ENCODE measurements at regions not wholly inside any gene's neighbourhood (a gene's known extent, or its start where the extent isn't known, plus 50 kb on each side); places are given as distances from the start of the nearest gene placed in this dataset.
A peak's percentile ranks its signal among the peaks of the same experiment; 100 is the strongest.

DNA sequence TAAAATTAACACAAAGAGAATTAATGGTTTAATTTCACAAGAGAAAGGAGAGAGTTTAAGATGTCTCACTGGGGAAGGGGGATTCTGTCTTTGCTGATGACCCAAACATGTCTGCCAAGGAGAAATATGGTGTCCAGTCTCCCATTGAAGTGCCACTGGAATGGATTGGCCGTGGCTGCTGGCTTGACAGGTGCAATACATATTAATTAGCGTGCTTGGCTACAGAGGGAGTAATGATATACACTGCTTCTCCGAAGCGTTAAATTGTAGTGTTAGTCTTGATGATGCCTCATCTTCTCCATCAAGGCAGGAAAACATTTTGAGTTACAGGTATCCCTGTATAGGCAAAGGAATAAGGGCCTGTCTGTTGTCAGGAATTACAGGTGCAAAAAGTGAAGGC, 393.4 kb upstream of the TMPO start:
- Histone ChIP-seq H3K36me3 (ENCODE audit: control insufficient read depth in 4 of 4, insufficient read depth in 4 of 4, low read length in 4 of 4) (no peaks in the 10 kb centered on the region), H3K27me3 (ENCODE audit: control insufficient read depth in 3 of 3, insufficient read depth in 3 of 3, low read length in 2 of 3) (no peaks in the 10 kb centered on the region), H3K4me1 (ENCODE audit: control insufficient read depth in 5 of 5, insufficient read depth in 5 of 5, low read length in 5 of 5) (peaks cover 0 to 22% (median 0%) of the 10 kb centered on the region in 5 donors), H3K9me3 (ENCODE audit: control insufficient read depth in 4 of 4, insufficient read depth in 3 of 4, low read length in 3 of 4) (no peaks in the 10 kb centered on the region), H3K9ac (ENCODE audit: insufficient read depth in 1 of 2, low read length in 2 of 2) (no peak overlapping the region), H3K27ac (ENCODE audit: low read depth in 1 of 2, low read length in 1 of 2) (no peak overlapping the region), H3K4me3 (no peak overlapping the region)
- 88 to 92% methylated on average over 4 of the region's 4 CpGs for WGBS, 2 donors
- ATAC-seq (ENCODE audit: insufficient read depth, low FRiP score) = no peak
- no peak for DNase-seq
- TF ChIP-seq, protein P1, sequence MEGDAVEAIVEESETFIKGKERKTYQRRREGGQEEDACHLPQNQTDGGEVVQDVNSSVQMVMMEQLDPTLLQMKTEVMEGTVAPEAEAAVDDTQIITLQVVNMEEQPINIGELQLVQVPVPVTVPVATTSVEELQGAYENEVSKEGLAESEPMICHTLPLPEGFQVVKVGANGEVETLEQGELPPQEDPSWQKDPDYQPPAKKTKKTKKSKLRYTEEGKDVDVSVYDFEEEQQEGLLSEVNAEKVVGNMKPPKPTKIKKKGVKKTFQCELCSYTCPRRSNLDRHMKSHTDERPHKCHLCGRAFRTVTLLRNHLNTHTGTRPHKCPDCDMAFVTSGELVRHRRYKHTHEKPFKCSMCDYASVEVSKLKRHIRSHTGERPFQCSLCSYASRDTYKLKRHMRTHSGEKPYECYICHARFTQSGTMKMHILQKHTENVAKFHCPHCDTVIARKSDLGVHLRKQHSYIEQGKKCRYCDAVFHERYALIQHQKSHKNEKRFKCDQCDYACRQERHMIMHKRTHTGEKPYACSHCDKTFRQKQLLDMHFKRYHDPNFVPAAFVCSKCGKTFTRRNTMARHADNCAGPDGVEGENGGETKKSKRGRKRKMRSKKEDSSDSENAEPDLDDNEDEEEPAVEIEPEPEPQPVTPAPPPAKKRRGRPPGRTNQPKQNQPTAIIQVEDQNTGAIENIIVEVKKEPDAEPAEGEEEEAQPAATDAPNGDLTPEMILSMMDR (IDR thresholded peaks at IDR 0.05; ENCODE audit: control extremely low read depth, extremely low read depth) = no peak

- ATAC-seq (ENCODE audit: insufficient read depth, low FRiP score) (no peak), DNase-seq (peak; percentile 15 to 72 (median 69))
- H3K9ac ChIP-seq (ENCODE audit: insufficient read depth in 1 of 2, low read length in 2 of 2) = no peak overlapping the region
- TF ChIP-seq, protein P1 (IDR thresholded peaks at IDR 0.05; ENCODE audit: control extremely low read depth, extremely low read depth) = no peak
- peaks cover 0 to 23% (median 0%) of the 10 kb centered on the region in 5 donors for H3K4me1 ChIP-seq (ENCODE audit: control insufficient read depth in 5 of 5, insufficient read depth in 5 of 5, low read length in 5 of 5)
- 63 to 79% methylated on average over 3 of the region's 3 CpGs for WGBS, 2 donors
- H3K27ac ChIP-seq (ENCODE audit: low read depth in 1 of 2, low read length in 1 of 2) = no peak overlapping the region
- H3K36me3 ChIP-seq (ENCODE audit: control insufficient read depth in 4 of 4, insufficient read depth in 4 of 4, low read length in 4 of 4) = no peaks in the 10 kb centered on the region
- H3K27me3 ChIP-seq (ENCODE audit: control insufficient read depth in 3 of 3, insufficient read depth in 3 of 3, low read length in 2 of 3) = no peaks in the 10 kb centered on the region
- H3K9me3 ChIP-seq (ENCODE audit: control insufficient read depth in 4 of 4, insufficient read depth in 3 of 4, low read length in 3 of 4) = no peaks in the 10 kb centered on the region
- no peak overlapping the region for H3K4me3 ChIP-seq
Measured at GRCh38 chr12:98123021-98123461, 392.3 kb upstream of the TMPO start.

GRCh38 chr12:98126637-98127335, 388.6 kb upstream of the TMPO start:
- Histone ChIP-seq H3K4me3 (no peak overlapping the region), H3K27me3 (ENCODE audit: control insufficient read depth in 3 of 3, insufficient read depth in 3 of 3, low read length in 2 of 3) (no peaks in the 10 kb centered on the region), H3K9ac (ENCODE audit: insufficient read depth in 1 of 2, low read length in 2 of 2) (no peak overlapping the region), H3K4me1 (ENCODE audit: control insufficient read depth in 5 of 5, insufficient read depth in 5 of 5, low read length in 5 of 5) (peaks cover 0 to 23% (median 0%) of the 10 kb centered on the region in 5 donors), H3K9me3 (ENCODE audit: control insufficient read depth in 4 of 4, insufficient read depth in 3 of 4, low read length in 3 of 4) (no peaks in the 10 kb centered on the region), H3K36me3 (ENCODE audit: control insufficient read depth in 4 of 4, insufficient read depth in 4 of 4, low read length in 4 of 4) (no peaks in the 10 kb centered on the region), H3K27ac (ENCODE audit: low read depth in 1 of 2, low read length in 1 of 2) (peak overlapping the region in 1 of 2 donors; percentile 7)
- DNase-seq (peak; percentile 20 to 61 (median 41)), ATAC-seq (ENCODE audit: insufficient read depth, low FRiP score) (no peak)
- TF ChIP-seq, protein P1 (IDR thresholded peaks at IDR 0.05; ENCODE audit: control extremely low read depth, extremely low read depth) = no peak
- WGBS, 2 donors = 16 to 24% methylated on average over 12 of the region's 12 CpGs
